ENCODE measurements at regions not wholly inside any gene's neighbourhood (a gene's known extent, or its start where the extent isn't known, plus 50 kb on each side); places are given as distances from the start of the nearest gene placed in this dataset.
"Not testable (repeated sequence)": the region's sequence is repeated elsewhere in the genome, so short reads cannot be mapped to it uniquely, and the experiment has no call there.

GRCh38 chr17:33862772-33863602 is 392.1 kb upstream of the CCL2 start:
- no peak for DNase-seq

GRCh38 chr17:33864758-33865229 is 390.3 kb upstream of the CCL2 start:
- no peak for DNase-seq

GRCh38 chr17:33868899-33869298 is 386.2 kb upstream of the CCL2 start:
- DNase-seq, result no peak

GRCh38 chr17:33870936-33871335 is 384.1 kb upstream of the CCL2 start:
- no peak for DNase-seq

GRCh38 chr17:33871720-33872540 is 383.2 kb upstream of the CCL2 start:
- DNase-seq, result no peak

GRCh38 chr17:33873201-33873617 is 381.9 kb upstream of the CCL2 start:
- no peak for DNase-seq

- no peak for DNase-seq
These were observed 380.4 kb upstream of the CCL2 start for GRCh38 chr17:33874617-33875060.

- no peak for DNase-seq
These were observed 379.1 kb upstream of the CCL2 start for GRCh38 chr17:33875973-33876372.

- DNase-seq, result not testable (repeated sequence)
These were observed 372.8 kb upstream of the CCL2 start for GRCh38 chr17:33882273-33882672.

- not testable (repeated sequence) for DNase-seq
These were observed 372.4 kb upstream of the CCL2 start for GRCh38 chr17:33882677-33883076.

GRCh38 chr17:33888455-33888854 is 366.6 kb upstream of the CCL2 start:
- DNase-seq, result no peak

- DNase-seq, result no peak
These were observed 366.0 kb upstream of the CCL2 start for GRCh38 chr17:33889040-33889439.

GRCh38 chr17:33889766-33890165 is 365.3 kb upstream of the CCL2 start:
- DNase-seq, result no peak

GRCh38 chr17:33892717-33893591 is 362.1 kb upstream of the CCL2 start:
- DNase-seq, result no peak

- DNase-seq, result no peak
These were observed 359.6 kb upstream of the CCL2 start for GRCh38 chr17:33895491-33895890.

- DNase-seq, result no peak
These were observed 358.8 kb upstream of the CCL2 start for GRCh38 chr17:33896263-33896662.

GRCh38 chr17:33901085-33901484 is 354.0 kb upstream of the CCL2 start:
- DNase-seq, result no peak

GRCh38 chr17:33902901-33903449 is 352.1 kb upstream of the CCL2 start:
- no peak for DNase-seq

- peak in 1 of 2 experiments; percentile 21 for DNase-seq
These were observed 350.6 kb upstream of the CCL2 start for GRCh38 chr17:33904476-33904875.

GRCh38 chr17:33905338-33905800 is 349.7 kb upstream of the CCL2 start:
- no peak for DNase-seq

GRCh38 chr17:33908363-33909064 is 346.6 kb upstream of the CCL2 start:
- no peak for DNase-seq
